OCI-LY1 (cell line): ENCODE measurements at regions not wholly inside any gene's neighbourhood (a gene's known extent, or its start where the extent isn't known, plus 50 kb on each side); places are given as distances from the start of the nearest gene placed in this dataset.
"Not testable (repeated sequence)": the region's sequence is repeated elsewhere in the genome, so short reads cannot be mapped to it uniquely, and the experiment has no call there.

Experiments
- EZH2 ChIP-seq: fragments of 200-600 bp; sonication (generic), shearing (Covaris generic); IDR thresholded peaks from 2 replicates; pipeline ENCODE4 v1.8.0; 2017; ENCODE audit warnings: borderline replicate concordance, mixed run types, mild to moderate bottlenecking, antibody characterized with exemption, low read length, moderate library complexity, mixed read lengths
- TF ChIP-seq, protein P1 (sequence below): fragments of 200-600 bp; sonication (generic), shearing (Covaris generic); IDR thresholded peaks from 2 replicates; pipeline ENCODE4 v1.5.1; 2017; ENCODE audit warnings: mild to moderate bottlenecking, antibody characterized with exemption, low read length, moderate library complexity, mixed read lengths

DNA sequence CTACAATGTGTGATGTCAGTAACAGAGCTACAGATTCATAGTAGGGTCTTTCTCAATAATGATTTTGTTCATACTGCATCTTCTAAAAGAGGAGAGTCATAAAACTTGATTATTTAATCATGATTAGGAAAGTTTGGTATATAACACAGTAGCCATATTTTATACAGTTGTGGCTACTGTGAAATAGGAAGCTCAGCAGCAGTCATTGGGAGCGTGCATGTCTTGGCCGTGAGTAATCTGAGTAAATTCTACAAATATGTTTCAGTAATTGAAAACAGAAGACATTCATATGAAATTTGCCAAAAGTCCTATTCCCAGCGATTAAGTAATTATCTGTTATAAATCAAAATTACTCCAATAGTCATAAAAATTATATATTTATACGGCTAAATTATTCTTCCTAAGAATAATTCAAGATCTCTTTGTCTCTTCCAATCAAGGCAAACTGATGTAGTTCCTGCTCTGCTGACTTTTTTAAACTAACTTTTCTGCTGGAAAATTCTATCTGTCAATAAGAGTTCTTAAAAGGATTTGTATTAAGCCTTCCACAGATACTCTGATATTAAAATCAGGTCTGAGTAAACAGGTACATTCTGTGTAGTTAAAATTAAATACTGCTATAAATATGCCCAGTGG, 723.6 kb upstream of the CDH18 start:
- TF ChIP-seq, protein P1, sequence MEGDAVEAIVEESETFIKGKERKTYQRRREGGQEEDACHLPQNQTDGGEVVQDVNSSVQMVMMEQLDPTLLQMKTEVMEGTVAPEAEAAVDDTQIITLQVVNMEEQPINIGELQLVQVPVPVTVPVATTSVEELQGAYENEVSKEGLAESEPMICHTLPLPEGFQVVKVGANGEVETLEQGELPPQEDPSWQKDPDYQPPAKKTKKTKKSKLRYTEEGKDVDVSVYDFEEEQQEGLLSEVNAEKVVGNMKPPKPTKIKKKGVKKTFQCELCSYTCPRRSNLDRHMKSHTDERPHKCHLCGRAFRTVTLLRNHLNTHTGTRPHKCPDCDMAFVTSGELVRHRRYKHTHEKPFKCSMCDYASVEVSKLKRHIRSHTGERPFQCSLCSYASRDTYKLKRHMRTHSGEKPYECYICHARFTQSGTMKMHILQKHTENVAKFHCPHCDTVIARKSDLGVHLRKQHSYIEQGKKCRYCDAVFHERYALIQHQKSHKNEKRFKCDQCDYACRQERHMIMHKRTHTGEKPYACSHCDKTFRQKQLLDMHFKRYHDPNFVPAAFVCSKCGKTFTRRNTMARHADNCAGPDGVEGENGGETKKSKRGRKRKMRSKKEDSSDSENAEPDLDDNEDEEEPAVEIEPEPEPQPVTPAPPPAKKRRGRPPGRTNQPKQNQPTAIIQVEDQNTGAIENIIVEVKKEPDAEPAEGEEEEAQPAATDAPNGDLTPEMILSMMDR: not testable (repeated sequence)
- TF ChIP-seq EZH2: not testable (repeated sequence)
